Activated CD4-positive, alpha-beta T cell treated with anti-CD3 and anti-CD28 coated beads, Interleukin-2, amount 10 ng/mL, durations not matched to agents 7 days and 5 days (primary cell): ENCODE measurements at regions not wholly inside any gene's neighbourhood (a gene's known extent, or its start where the extent isn't known, plus 50 kb on each side); places are given as distances from the start of the nearest gene placed in this dataset.

Experiments
- CTCF ChIA-PET: fragments of 350-600 bp; sonication (Branson Sonifier 250); formaldehyde crosslinking; loops from one replicate; lab custom pipeline; 2021; ENCODE audit warnings: antibody characterized with exemption; lab: Charles Lee
- POLR2A ChIA-PET: fragments of 350-600 bp; sonication (Branson Sonifier 250); formaldehyde crosslinking; loops from one replicate; lab custom pipeline; 2021; ENCODE audit warnings: antibody characterized with exemption; lab: Charles Lee
- DNase-seq: peaks from one replicate; pipeline ENCODE4 v3.0.0-alpha.2; 2020
- H3K27ac Mint-ChIP-seq: one replicate; pipeline ENCODE4 v1.8.0; 2021; ENCODE audit warnings: mild to moderate bottlenecking, moderate library complexity, mixed read lengths
- H3K27me3 Mint-ChIP-seq: one replicate; pipeline ENCODE4 v1.8.0; 2021; ENCODE audit warnings: mixed read lengths
- H3K36me3 Mint-ChIP-seq: one replicate; pipeline ENCODE4 v1.8.0; 2021; ENCODE audit warnings: low read depth, mixed read lengths
- H3K4me1 Mint-ChIP-seq: one replicate; pipeline ENCODE4 v1.8.0; 2021; ENCODE audit warnings: mixed read lengths
- H3K4me3 Mint-ChIP-seq: one replicate; pipeline ENCODE4 v1.8.0; 2021; ENCODE audit warnings: mild to moderate bottlenecking, moderate library complexity, mixed read lengths
- H3K9me3 Mint-ChIP-seq: one replicate; pipeline ENCODE4 v1.8.0; 2021; ENCODE audit warnings: mixed read lengths

DNA sequence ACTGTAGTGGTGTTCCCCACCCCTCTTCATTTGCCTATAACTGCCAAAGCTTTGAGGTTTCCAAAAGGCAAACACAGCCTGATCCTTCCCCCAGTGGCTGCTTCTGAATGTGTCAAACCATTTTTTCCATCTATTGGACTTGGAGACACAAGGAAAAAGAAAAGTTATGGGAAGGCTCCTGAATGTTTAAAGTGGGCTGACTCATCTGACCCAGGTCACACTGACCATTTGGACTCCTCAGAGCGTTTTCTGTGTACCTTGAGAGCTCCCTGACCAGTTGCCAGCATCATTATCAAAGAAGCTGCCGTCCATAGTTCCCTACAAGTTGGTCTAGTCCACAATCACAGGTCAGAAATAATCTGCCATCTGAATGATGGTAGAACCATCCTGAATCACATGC is 123.4 kb upstream of the COL3A1 start:
- Mint-ChIP-seq H3K4me1 (no peaks in the 10 kb centered on the region), H3K36me3 (no peaks in the 10 kb centered on the region), H3K9me3 (peaks cover 4% of the 10 kb centered on the region), H3K4me3 (no peak overlapping the region), H3K27ac (no peak overlapping the region), H3K27me3 (no peaks in the 10 kb centered on the region)
- CTCF ChIA-PET = no interaction called here
- POLR2A ChIA-PET = no interaction called here
- no peak for DNase-seq

DNA sequence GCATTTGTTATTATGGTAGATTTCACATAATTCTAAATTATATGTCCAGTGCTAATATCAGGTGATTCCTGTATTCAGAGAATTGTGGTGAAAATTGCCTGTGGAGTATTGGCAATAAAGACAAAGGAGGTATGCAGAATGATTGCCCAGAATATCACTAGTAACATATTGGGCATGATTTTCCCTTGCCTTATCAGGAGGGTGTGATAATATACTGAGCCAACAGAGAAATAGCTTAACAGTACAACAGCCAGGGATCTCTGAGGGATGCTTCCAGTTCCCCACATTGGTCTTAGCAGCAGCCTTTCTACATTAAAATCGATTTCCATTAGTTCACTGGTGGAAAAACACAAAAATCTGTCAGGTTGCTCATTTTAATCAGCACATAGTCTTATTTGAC is 122.9 kb upstream of the COL3A1 start:
- no peaks in the 10 kb centered on the region for H3K4me1 Mint-ChIP-seq
- H3K36me3 Mint-ChIP-seq = no peaks in the 10 kb centered on the region
- no peak overlapping the region for H3K27ac Mint-ChIP-seq
- CTCF ChIA-PET = no interaction called here
- peaks cover 4% of the 10 kb centered on the region for H3K9me3 Mint-ChIP-seq
- POLR2A ChIA-PET = no interaction called here
- no peaks in the 10 kb centered on the region for H3K27me3 Mint-ChIP-seq
- no peak overlapping the region for H3K4me3 Mint-ChIP-seq
- no peak for DNase-seq

DNA sequence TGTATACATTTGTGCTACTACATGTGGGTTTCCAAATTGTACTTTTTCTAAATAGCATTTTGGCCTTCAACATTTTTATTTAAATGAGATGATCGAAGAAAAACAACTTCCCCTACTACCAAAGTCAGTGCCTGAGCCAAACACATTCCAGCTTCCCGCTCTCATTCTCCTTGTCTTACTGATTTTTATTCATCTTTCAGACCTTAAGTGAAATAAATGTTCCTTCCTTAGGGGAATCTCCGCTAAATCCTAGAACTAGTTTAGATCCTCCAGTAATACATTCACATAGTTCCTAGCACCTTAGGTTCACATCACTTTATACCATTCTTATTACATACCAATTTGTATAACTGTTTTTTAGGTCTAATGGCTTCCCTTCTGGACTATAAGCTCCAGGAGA is 122.3 kb upstream of the COL3A1 start:
- no peaks in the 10 kb centered on the region for H3K4me1 Mint-ChIP-seq
- no peak overlapping the region for H3K27ac Mint-ChIP-seq
- no peak for DNase-seq
- CTCF ChIA-PET = no interaction called here
- H3K27me3 Mint-ChIP-seq = no peaks in the 10 kb centered on the region
- H3K4me3 Mint-ChIP-seq = no peak overlapping the region
- no peaks in the 10 kb centered on the region for H3K9me3 Mint-ChIP-seq
- H3K36me3 Mint-ChIP-seq = no peaks in the 10 kb centered on the region
- POLR2A ChIA-PET = no interaction called here

DNA sequence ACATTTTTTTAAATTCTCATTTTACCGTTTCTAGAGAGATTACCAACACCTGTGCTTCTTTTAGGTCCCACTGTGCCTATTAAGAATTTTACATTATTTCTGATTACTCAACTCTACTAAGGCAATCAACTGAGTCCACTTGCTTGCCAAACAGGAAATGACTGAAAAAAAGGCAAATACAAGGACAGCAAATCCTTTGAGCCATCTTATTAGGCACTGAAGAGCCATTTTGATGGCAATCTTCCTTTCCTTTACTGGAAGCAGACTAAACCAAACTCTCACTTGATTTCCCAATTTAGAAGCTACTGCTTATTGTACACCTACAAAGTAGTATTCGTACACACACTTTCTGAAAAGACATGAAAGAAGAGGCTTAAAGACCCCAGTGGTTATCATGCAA is 121.4 kb upstream of the COL3A1 start:
- no peak overlapping the region for H3K4me3 Mint-ChIP-seq
- H3K4me1 Mint-ChIP-seq = no peaks in the 10 kb centered on the region
- H3K9me3 Mint-ChIP-seq = no peaks in the 10 kb centered on the region
- H3K27ac Mint-ChIP-seq = no peak overlapping the region
- DNase-seq = no peak
- no peaks in the 10 kb centered on the region for H3K27me3 Mint-ChIP-seq
- ChIA-PET POLR2A (no interaction called here), CTCF (no interaction called here)
- H3K36me3 Mint-ChIP-seq = no peaks in the 10 kb centered on the region

DNA sequence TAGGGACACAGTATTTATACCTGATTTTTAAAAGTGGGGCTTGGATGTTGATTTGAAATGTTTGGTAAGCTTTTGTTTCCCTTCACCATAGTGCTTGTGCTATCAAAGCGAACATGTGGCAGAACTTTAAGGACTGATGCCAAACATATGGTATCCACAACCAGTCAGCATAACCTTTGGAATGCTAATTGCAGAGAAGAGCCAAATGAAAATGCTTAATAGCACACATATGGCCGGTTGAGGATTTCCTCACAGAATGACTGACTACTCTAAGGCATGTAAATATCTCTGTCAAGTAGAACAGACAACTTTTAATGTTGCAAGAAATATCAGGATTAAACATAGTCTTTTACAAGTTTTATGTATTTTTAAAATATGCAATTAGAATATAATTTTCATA is 120.9 kb upstream of the COL3A1 start:
- Mint-ChIP-seq H3K36me3 (no peaks in the 10 kb centered on the region), H3K9me3 (no peaks in the 10 kb centered on the region), H3K4me1 (no peaks in the 10 kb centered on the region), H3K27me3 (no peaks in the 10 kb centered on the region), H3K4me3 (no peak overlapping the region), H3K27ac (no peak overlapping the region)
- DNase-seq = no peak
- POLR2A ChIA-PET = no interaction called here
- CTCF ChIA-PET = no interaction called here

DNA sequence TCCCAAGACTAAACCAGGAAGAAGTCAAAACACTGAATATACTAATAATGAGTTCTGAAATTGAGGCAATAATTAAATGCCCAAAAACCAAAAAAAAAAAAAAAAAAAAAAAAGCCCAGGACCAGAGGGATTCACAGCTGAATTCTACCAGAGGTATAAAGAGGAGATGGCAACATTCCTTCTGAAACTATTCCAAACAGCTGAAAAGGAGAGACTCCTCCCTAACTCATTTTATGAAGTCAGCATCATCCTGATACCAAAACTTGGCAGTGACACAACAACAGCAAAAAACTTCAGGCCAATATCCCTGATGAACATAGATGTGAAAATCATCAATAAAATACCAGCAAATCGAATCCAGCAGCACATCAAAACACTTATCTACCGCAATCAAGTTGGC is 108.5 kb upstream of the COL3A1 start:
- Mint-ChIP-seq H3K27ac (no peak overlapping the region), H3K4me3 (no peak overlapping the region), H3K9me3 (peaks cover 4% of the 10 kb centered on the region), H3K27me3 (no peaks in the 10 kb centered on the region), H3K36me3 (no peaks in the 10 kb centered on the region), H3K4me1 (no peaks in the 10 kb centered on the region)
- ChIA-PET CTCF (interaction anchor here (0.7 kb wide), 1 partner anchor 803 kb away, joined by 4 read pairs; no protein-coding TSS in a partner anchor), POLR2A (no interaction called here)
- no peak for DNase-seq

DNA sequence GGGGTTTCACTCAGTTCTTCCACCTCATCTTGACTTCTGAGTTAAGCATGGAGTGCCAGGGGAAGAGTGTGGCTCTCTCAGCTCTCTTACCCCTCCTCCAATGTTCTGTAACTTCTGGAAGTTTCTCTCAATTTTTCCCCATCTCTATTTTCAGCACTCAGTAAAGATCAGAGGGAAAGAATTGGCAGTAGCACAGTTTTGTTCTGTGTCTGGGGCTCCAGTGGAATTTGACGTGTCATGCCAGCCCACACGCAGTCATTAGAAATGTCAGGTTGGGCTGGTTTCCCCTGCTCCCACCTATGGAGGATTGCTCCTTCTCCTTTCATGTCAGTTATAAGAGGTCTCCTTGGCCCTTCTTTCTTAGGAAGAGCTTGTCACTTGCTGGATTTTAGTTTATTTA is 104.6 kb upstream of the COL3A1 start:
- DNase-seq = no peak
- H3K27ac Mint-ChIP-seq = no peak overlapping the region
- no peaks in the 10 kb centered on the region for H3K9me3 Mint-ChIP-seq
- no peaks in the 10 kb centered on the region for H3K4me1 Mint-ChIP-seq
- H3K36me3 Mint-ChIP-seq = no peaks in the 10 kb centered on the region
- ChIA-PET CTCF (no interaction called here), POLR2A (no interaction called here)
- H3K4me3 Mint-ChIP-seq = no peak overlapping the region
- H3K27me3 Mint-ChIP-seq = no peaks in the 10 kb centered on the region

DNA sequence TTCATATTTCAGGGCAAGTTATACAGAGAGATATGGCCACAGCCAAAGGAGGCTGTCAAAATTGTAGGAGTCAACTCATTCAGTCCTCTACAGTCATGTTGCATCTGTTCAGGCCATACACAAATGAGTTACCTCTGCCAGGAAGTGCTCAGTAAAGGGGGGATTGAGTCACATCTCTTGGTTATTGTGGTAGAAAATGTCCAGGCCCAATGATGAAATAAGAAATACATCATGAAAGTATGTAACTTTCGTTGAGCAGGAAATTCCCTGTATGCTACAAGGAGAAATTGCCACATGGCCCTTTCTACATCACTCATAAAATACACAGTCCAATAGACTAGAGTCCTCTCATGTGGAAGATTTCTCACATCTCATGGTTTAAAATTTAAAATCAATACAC is 103.9 kb upstream of the COL3A1 start:
- ChIA-PET POLR2A (no interaction called here), CTCF (no interaction called here)
- no peak for DNase-seq
- Mint-ChIP-seq H3K27me3 (no peaks in the 10 kb centered on the region), H3K4me3 (no peak overlapping the region), H3K9me3 (no peaks in the 10 kb centered on the region), H3K27ac (no peak overlapping the region), H3K36me3 (no peaks in the 10 kb centered on the region), H3K4me1 (no peaks in the 10 kb centered on the region)

DNA sequence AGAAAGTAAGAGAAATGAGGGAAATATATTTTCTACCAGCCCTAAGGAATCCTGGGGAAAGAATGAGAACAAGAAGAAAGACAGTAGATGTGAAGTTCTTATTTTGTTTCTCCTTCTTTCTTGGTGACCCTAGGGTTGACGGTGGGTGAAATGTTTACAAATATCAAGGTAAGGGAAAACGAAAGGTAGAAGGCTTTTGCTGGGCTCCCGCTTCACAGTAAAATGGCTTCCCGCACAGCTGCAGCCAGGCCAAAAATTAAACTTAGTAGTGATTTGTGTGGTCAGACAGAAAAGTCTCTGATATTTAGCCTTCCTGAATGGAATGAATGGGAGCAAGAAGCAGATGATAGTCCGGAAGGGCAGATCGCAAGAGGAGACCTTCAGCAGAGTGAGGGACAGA is 99.1 kb upstream of the COL3A1 start:
- Mint-ChIP-seq H3K4me1 (no peaks in the 10 kb centered on the region), H3K27me3 (no peaks in the 10 kb centered on the region), H3K36me3 (no peaks in the 10 kb centered on the region), H3K4me3 (no peak overlapping the region), H3K27ac (no peak overlapping the region), H3K9me3 (no peaks in the 10 kb centered on the region)
- POLR2A ChIA-PET = no interaction called here
- CTCF ChIA-PET = no interaction called here
- no peak for DNase-seq

DNA sequence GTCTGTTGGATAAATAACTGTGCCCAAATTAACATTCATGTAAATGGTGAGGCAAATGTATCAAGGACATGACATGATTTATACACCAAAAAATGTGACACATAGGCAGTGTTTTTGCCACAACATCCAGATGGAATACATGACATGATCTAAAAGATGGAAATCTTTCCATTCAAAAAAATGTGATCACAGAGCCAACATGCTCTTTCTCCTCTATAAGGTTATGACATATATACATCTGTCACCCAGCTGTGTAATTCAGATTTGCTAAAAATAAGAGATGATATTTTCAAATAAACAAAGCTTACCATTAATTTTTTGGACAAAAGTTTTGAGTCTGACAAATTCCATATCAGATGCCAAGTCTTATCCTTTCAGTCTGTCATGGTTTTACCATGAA is 95.5 kb upstream of the COL3A1 start:
- ChIA-PET POLR2A (no interaction called here), CTCF (no interaction called here)
- Mint-ChIP-seq H3K4me3 (no peak overlapping the region), H3K27me3 (no peaks in the 10 kb centered on the region), H3K27ac (no peak overlapping the region), H3K36me3 (no peaks in the 10 kb centered on the region), H3K4me1 (no peaks in the 10 kb centered on the region), H3K9me3 (no peaks in the 10 kb centered on the region)
- no peak for DNase-seq

DNA sequence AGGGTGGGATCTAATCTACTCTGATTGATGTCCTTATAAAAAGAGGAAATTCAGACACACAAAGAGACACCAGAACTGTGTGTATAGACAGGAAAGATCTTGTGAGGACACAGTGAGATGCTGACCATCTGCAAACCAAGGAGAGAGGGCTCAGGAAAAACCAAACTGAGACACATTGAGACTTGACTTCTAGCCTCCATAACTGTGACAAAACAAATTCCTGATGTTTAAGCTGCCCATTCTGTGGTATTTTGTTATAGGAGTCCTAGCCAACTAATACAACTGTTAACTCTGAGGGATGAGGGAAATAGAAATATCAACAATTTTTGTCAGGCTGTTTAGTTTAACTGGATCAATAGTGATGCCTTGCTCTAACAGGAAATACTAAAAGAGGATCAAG is 93.4 kb upstream of the COL3A1 start:
- H3K27me3 Mint-ChIP-seq = no peaks in the 10 kb centered on the region
- H3K9me3 Mint-ChIP-seq = no peaks in the 10 kb centered on the region
- H3K36me3 Mint-ChIP-seq = no peaks in the 10 kb centered on the region
- POLR2A ChIA-PET = no interaction called here
- H3K4me1 Mint-ChIP-seq = no peaks in the 10 kb centered on the region
- no peak overlapping the region for H3K4me3 Mint-ChIP-seq
- no peak overlapping the region for H3K27ac Mint-ChIP-seq
- no peak for DNase-seq
- CTCF ChIA-PET = no interaction called here

DNA sequence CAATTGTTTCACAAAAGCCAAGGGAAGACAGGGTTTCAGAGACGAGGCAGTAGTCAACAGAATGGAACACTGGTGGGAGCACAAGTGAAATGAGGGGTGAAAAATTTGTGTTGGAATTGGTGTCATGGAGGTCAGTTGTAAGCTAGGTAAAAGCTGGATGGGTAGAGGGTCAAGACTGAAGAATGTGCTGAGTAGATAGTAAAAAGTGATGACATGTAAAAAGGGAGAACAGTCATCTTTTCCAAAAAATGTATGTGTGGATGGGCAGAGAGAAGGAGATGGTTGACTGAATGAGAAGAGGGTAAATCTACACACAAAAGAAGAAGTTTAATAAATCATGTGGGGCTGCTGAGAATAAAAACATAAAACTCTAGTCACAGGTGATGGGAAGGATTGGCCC is 92.7 kb upstream of the COL3A1 start:
- CTCF ChIA-PET = no interaction called here
- H3K36me3 Mint-ChIP-seq = no peaks in the 10 kb centered on the region
- H3K27ac Mint-ChIP-seq = no peak overlapping the region
- no peaks in the 10 kb centered on the region for H3K4me1 Mint-ChIP-seq
- H3K9me3 Mint-ChIP-seq = no peaks in the 10 kb centered on the region
- no peak for DNase-seq
- H3K4me3 Mint-ChIP-seq = no peak overlapping the region
- POLR2A ChIA-PET = no interaction called here
- no peaks in the 10 kb centered on the region for H3K27me3 Mint-ChIP-seq

DNA sequence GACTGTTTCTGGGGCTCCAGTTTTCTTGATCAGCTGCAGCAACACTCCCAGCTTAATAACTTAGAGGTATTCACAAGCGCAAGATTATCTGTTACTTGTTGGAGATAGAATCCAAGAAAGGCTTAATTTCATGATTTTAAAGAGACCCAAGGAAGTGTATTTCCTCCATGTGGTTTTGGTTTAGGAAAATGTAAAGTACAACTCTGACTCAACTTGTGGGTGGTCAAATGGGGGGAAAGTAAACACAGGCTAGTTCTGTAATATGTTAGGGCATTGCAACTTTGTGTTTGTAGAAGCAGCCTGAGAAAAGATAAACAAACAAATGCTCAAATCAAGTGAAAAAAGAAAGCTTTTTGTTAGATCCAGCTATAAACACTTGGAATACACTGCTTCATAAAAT is 90.1 kb upstream of the COL3A1 start:
- Mint-ChIP-seq H3K27me3 (no peaks in the 10 kb centered on the region), H3K4me1 (no peaks in the 10 kb centered on the region), H3K27ac (no peak overlapping the region), H3K4me3 (no peak overlapping the region), H3K9me3 (no peaks in the 10 kb centered on the region), H3K36me3 (no peaks in the 10 kb centered on the region)
- DNase-seq = no peak
- ChIA-PET POLR2A (no interaction called here), CTCF (no interaction called here)

DNA sequence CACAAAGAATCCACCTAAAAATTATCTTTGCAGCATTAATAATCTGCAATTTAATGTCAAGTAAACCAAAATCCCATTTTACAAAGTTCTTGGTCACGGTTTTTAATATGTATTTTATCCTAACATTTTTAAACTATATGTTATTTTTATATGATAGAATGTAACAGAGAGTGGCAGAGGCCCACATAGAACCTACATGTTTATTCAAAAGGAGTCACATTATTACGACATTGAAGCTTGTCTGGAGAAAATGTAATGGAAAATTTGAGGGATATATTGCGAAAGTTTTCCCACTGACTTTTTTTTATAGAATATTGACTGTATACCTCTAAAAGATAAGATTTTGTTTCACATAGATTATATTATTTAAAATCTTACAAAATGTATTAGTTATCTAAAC is 89.7 kb upstream of the COL3A1 start:
- DNase-seq = no peak
- Mint-ChIP-seq H3K36me3 (no peaks in the 10 kb centered on the region), H3K27ac (no peak overlapping the region), H3K4me3 (no peak overlapping the region), H3K27me3 (no peaks in the 10 kb centered on the region), H3K9me3 (no peaks in the 10 kb centered on the region), H3K4me1 (no peaks in the 10 kb centered on the region)
- ChIA-PET CTCF (no interaction called here), POLR2A (no interaction called here)

DNA sequence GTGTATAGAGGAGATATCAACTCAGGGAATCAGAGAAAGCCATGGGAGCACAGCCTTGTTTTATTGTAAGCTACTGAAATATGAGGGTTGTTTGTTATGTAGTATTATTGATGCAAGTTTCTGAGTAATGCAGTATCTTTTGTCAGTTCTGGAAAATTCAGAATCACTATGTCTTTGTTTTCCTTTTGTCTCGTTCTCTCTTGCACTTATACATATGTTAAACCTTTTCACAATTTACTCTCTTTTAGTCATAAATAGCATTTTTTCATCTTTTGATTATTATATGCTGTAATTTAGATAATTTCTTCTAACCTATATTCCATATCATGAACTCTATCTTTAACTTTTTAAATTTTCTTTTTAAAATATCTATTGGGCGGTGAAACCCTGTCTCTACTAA is 85.0 kb upstream of the COL3A1 start:
- H3K36me3 Mint-ChIP-seq = no peaks in the 10 kb centered on the region
- POLR2A ChIA-PET = no interaction called here
- CTCF ChIA-PET = no interaction called here
- H3K27ac Mint-ChIP-seq = no peak overlapping the region
- H3K27me3 Mint-ChIP-seq = no peaks in the 10 kb centered on the region
- H3K9me3 Mint-ChIP-seq = no peaks in the 10 kb centered on the region
- no peaks in the 10 kb centered on the region for H3K4me1 Mint-ChIP-seq
- no peak overlapping the region for H3K4me3 Mint-ChIP-seq
- DNase-seq = no peak
